ENCODE measurements at regions not wholly inside any gene's neighbourhood (a gene's known extent, or its start where the extent isn't known, plus 50 kb on each side); places are given as distances from the start of the nearest gene placed in this dataset.

- Histone ChIP-seq H3K27ac (ENCODE audit: low read depth, low read length) (no peak overlapping the region), H3K36me3 (ENCODE audit: insufficient read depth, low read length) (no peaks in the 10 kb centered on the region), H3K27me3 (ENCODE audit: insufficient read depth, low read length) (no peaks in the 10 kb centered on the region), H3K9ac (ENCODE audit: low read length) (no peak overlapping the region), H4K20me1 (ENCODE audit: insufficient read depth, low read length) (no peaks in the 10 kb centered on the region), H3K79me2 (ENCODE audit: insufficient read depth, low read length) (no peaks in the 10 kb centered on the region), H3K4me3 (ENCODE audit: insufficient read depth, low read depth, low read length) (no peak overlapping the region), H2AFZ (ENCODE audit: low read depth, low read length) (no peak overlapping the region), H3K4me2 (ENCODE audit: low read length) (no peak overlapping the region), H3K4me1 (ENCODE audit: insufficient read depth, low read length) (no peaks in the 10 kb centered on the region), H3K9me3 (ENCODE audit: insufficient read depth, low read depth, low read length) (no peaks in the 10 kb centered on the region)
- Mint-ChIP-seq H3K27me3 (ENCODE audit: low read depth, unreplicated experiment) (no peaks in the 10 kb centered on the region), H3K4me1 (ENCODE audit: low read depth, unreplicated experiment) (peaks cover 7% of the 10 kb centered on the region), H3K4me3 (ENCODE audit: unreplicated experiment) (no peak overlapping the region), H3K36me3 (ENCODE audit: low read depth, unreplicated experiment) (no peaks in the 10 kb centered on the region), H3K9me3 (ENCODE audit: unreplicated experiment) (no peaks in the 10 kb centered on the region), H3K27ac (ENCODE audit: unreplicated experiment) (no peak overlapping the region)
- TF ChIP-seq, protein P1, sequence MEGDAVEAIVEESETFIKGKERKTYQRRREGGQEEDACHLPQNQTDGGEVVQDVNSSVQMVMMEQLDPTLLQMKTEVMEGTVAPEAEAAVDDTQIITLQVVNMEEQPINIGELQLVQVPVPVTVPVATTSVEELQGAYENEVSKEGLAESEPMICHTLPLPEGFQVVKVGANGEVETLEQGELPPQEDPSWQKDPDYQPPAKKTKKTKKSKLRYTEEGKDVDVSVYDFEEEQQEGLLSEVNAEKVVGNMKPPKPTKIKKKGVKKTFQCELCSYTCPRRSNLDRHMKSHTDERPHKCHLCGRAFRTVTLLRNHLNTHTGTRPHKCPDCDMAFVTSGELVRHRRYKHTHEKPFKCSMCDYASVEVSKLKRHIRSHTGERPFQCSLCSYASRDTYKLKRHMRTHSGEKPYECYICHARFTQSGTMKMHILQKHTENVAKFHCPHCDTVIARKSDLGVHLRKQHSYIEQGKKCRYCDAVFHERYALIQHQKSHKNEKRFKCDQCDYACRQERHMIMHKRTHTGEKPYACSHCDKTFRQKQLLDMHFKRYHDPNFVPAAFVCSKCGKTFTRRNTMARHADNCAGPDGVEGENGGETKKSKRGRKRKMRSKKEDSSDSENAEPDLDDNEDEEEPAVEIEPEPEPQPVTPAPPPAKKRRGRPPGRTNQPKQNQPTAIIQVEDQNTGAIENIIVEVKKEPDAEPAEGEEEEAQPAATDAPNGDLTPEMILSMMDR (IDR thresholded peaks at IDR 0.05; ENCODE audit: insufficient read depth, low read depth, low read length), result no peak
- TF ChIP-seq EZH2 (IDR thresholded peaks at IDR 0.05; ENCODE audit: insufficient read depth, low read length), result no peak
- FAIRE-seq (no peak), DNase-seq (ENCODE audit: low read depth) (no peak)
These were observed 763.4 kb upstream of the ARGLU1 start for GRCh38 chr13:107331359-107331758.

DNA sequence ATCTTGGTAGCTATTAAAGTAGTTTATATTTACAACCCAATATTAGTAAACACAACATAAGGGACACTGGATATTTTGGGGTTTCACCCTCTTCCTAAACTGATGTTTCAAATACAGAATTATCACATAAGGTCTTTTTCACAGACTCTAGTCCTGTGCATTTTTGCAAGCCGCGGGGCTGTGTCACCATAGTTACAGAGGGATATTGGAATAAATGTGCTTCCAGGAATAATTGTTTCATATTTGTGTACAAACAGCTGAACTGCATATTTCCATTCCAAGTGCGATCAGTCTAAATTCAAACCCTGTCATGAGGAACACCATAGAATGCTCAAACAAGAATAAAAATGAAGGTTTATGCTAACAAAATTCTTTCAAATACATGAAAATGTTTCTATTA, 762.5 kb upstream of the ARGLU1 start:
- Histone ChIP-seq H4K20me1 (ENCODE audit: insufficient read depth, low read length) (no peaks in the 10 kb centered on the region), H3K4me3 (ENCODE audit: insufficient read depth, low read depth, low read length) (no peak overlapping the region), H2AFZ (ENCODE audit: low read depth, low read length) (no peak overlapping the region), H3K9me3 (ENCODE audit: insufficient read depth, low read depth, low read length) (no peaks in the 10 kb centered on the region), H3K36me3 (ENCODE audit: insufficient read depth, low read length) (no peaks in the 10 kb centered on the region), H3K4me1 (ENCODE audit: insufficient read depth, low read length) (no peaks in the 10 kb centered on the region), H3K79me2 (ENCODE audit: insufficient read depth, low read length) (no peaks in the 10 kb centered on the region), H3K27me3 (ENCODE audit: insufficient read depth, low read length) (no peaks in the 10 kb centered on the region), H3K9ac (ENCODE audit: low read length) (no peak overlapping the region), H3K27ac (ENCODE audit: low read depth, low read length) (no peak overlapping the region), H3K4me2 (ENCODE audit: low read length) (no peak overlapping the region)
- H3K4me1 Mint-ChIP-seq (ENCODE audit: low read depth, unreplicated experiment), result peaks cover 7% of the 10 kb centered on the region
- DNase-seq (ENCODE audit: low read depth), result no peak
- no peak for FAIRE-seq
- H3K4me3 Mint-ChIP-seq (ENCODE audit: unreplicated experiment), result no peak overlapping the region
- H3K36me3 Mint-ChIP-seq (ENCODE audit: low read depth, unreplicated experiment), result no peaks in the 10 kb centered on the region
- no peak overlapping the region for H3K27ac Mint-ChIP-seq (ENCODE audit: unreplicated experiment)
- TF ChIP-seq EZH2 (IDR thresholded peaks at IDR 0.05; ENCODE audit: insufficient read depth, low read length), result no peak
- TF ChIP-seq, protein P1 (IDR thresholded peaks at IDR 0.05; ENCODE audit: insufficient read depth, low read depth, low read length), result no peak
- H3K9me3 Mint-ChIP-seq (ENCODE audit: unreplicated experiment), result no peaks in the 10 kb centered on the region
- H3K27me3 Mint-ChIP-seq (ENCODE audit: low read depth, unreplicated experiment), result no peaks in the 10 kb centered on the region

- DNase-seq (ENCODE audit: low read depth) (peak; percentile 60), FAIRE-seq (no peak)
- Mint-ChIP-seq H3K27me3 (ENCODE audit: low read depth, unreplicated experiment) (no peaks in the 10 kb centered on the region), H3K4me1 (ENCODE audit: low read depth, unreplicated experiment) (peaks cover 7% of the 10 kb centered on the region), H3K9me3 (ENCODE audit: unreplicated experiment) (no peaks in the 10 kb centered on the region), H3K27ac (ENCODE audit: unreplicated experiment) (no peak overlapping the region), H3K4me3 (ENCODE audit: unreplicated experiment) (no peak overlapping the region), H3K36me3 (ENCODE audit: low read depth, unreplicated experiment) (no peaks in the 10 kb centered on the region)
- H3K9ac ChIP-seq (ENCODE audit: low read length), result no peak overlapping the region
- no peaks in the 10 kb centered on the region for H3K36me3 ChIP-seq (ENCODE audit: insufficient read depth, low read length)
- H2AFZ ChIP-seq (ENCODE audit: low read depth, low read length), result no peak overlapping the region
- no peaks in the 10 kb centered on the region for H3K9me3 ChIP-seq (ENCODE audit: insufficient read depth, low read depth, low read length)
- no peaks in the 10 kb centered on the region for H4K20me1 ChIP-seq (ENCODE audit: insufficient read depth, low read length)
- H3K79me2 ChIP-seq (ENCODE audit: insufficient read depth, low read length), result no peaks in the 10 kb centered on the region
- H3K4me3 ChIP-seq (ENCODE audit: insufficient read depth, low read depth, low read length), result no peak overlapping the region
- H3K4me2 ChIP-seq (ENCODE audit: low read length), result no peak overlapping the region
- no peaks in the 10 kb centered on the region for H3K4me1 ChIP-seq (ENCODE audit: insufficient read depth, low read length)
- no peak overlapping the region for H3K27ac ChIP-seq (ENCODE audit: low read depth, low read length)
- TF ChIP-seq, protein P1 (IDR thresholded peaks at IDR 0.05; ENCODE audit: insufficient read depth, low read depth, low read length), result no peak
- no peak for TF ChIP-seq EZH2 (IDR thresholded peaks at IDR 0.05; ENCODE audit: insufficient read depth, low read length)
- H3K27me3 ChIP-seq (ENCODE audit: insufficient read depth, low read length), result no peaks in the 10 kb centered on the region
These were observed 762.1 kb upstream of the ARGLU1 start for GRCh38 chr13:107329991-107330390.

All from astrocyte (in vitro differentiated cells and primary cell).